PC-3 (cell line): ENCODE measurements at regions not wholly inside any gene's neighbourhood (a gene's known extent, or its start where the extent isn't known, plus 50 kb on each side); places are given as distances from the start of the nearest gene placed in this dataset.

Source experiments
- CTCF ChIP-seq: fragments of 300-600 bp; sonication (generic); conservative IDR thresholded peaks from 2 replicates; pipeline ENCODE4 v1.5.1; 2017; ENCODE audit warnings: antibody characterized with exemption, low read depth, mild to moderate bottlenecking, low read length
- EZH2 ChIP-seq: fragments of 300-600 bp; sonication (generic); IDR thresholded peaks from one replicate; pipeline ENCODE4 v1.6.1; 2017; ENCODE audit warnings: antibody characterized with exemption, mild to moderate bottlenecking, low read length; ENCODE audit not compliant: unreplicated experiment

GRCh38 chr1:188096521-188096920 lies 1267.8 kb downstream of the PLA2G4A start:
- TF ChIP-seq CTCF (no peak), EZH2 (no peak)
